Spleen (tissue), 7 donors: ENCODE measurements at regions not wholly inside any gene's neighbourhood (a gene's known extent, or its start where the extent isn't known, plus 50 kb on each side); places are given as distances from the start of the nearest gene placed in this dataset.

Experiments
- CTCF ChIP-seq, 11 experiments: fragments of 200-600 bp in 7 of 11; fragments of 450-650 bp in 4 of 11; sonication (generic) in 4 of 11; IDR thresholded peaks in 8 of 11; conservative IDR thresholded peaks in 3 of 11; 1 replicate in 7 of 11; 2 replicates in 4 of 11; pipeline versions ENCODE4 v1.4.0 to v1.8.0; 2016 to 2021; ENCODE audit warnings: antibody characterized with exemption in 11 of 11, inconsistent platforms in 4 of 11, mild to moderate bottlenecking in 1 of 11
- POLR2A ChIP-seq, 3 donors: fragments of 450-650 bp; IDR thresholded peaks; one replicate each; pipeline ENCODE4 v1.5.1; 2017; ENCODE audit warnings: antibody characterized with exemption in 3 of 3, mild to moderate bottlenecking in 1 of 3
- POLR2AphosphoS5 ChIP-seq, 3 donors: sonication (generic); formaldehyde crosslinking; IDR thresholded peaks; one replicate each; pipeline ENCODE4 v1.5.1; 2017; ENCODE audit warnings: antibody characterized with exemption in 3 of 3
- donor health status: DM: no; HTN: no; CAD: no; lungs with moderate emphysema.
- donor health status: DM: no; HTN: no; CAD: no.
- donor health status: DM: no; HTN: no; CAD: no.

GRCh38 chr5:4859500-4860235, 280.5 kb upstream of the ADAMTS16 start:
- no peak for TF ChIP-seq CTCF (IDR thresholded peaks at IDR 0.05 in 8 of 11, conservative IDR thresholded peaks at IDR 0.05 in 3 of 11)
- TF ChIP-seq POLR2A (IDR thresholded peaks at IDR 0.05): no peak
- TF ChIP-seq POLR2AphosphoS5 (IDR thresholded peaks at IDR 0.05): no peak
